Heart right ventricle (tissue), 16 donors: ENCODE measurements at regions not wholly inside any gene's neighbourhood (a gene's known extent, or its start where the extent isn't known, plus 50 kb on each side); places are given as distances from the start of the nearest gene placed in this dataset.

Experiments
- ATAC-seq, 8 donors: fragments of 200-7000 bp; cut with Tn5 transposase; one replicate each; pipeline ENCODE4 v1.9.1; 2020; ENCODE audit warnings: mild to moderate bottlenecking in 8 of 8, moderate library complexity in 8 of 8, moderate number of reproducible peaks in 1 of 8
- DNase-seq, 2 donors: peaks; one replicate each; pipeline ENCODE4 v3.0.0-alpha.2; 2020
- H3K27ac ChIP-seq, 10 donors: fragments of 200-600 bp; sonication (generic) in 2 of 10; one replicate each; pipeline versions ENCODE4 v1.5.0 to v1.8.0; 2020 to 2022; ENCODE audit warnings: mild to moderate bottlenecking in 3 of 10
- H3K27me3 ChIP-seq, 7 donors: fragments of 200-600 bp; one replicate each; pipeline ENCODE4 v1.8.0; 2021 to 2022; ENCODE audit warnings: mild to moderate bottlenecking in 2 of 7
- H3K36me3 ChIP-seq, 9 donors: fragments of 200-600 bp; sonication (generic) in 1 of 9; one replicate each; pipeline versions ENCODE4 v1.5.0 to v1.8.0; 2020 to 2022; ENCODE audit warnings: mild to moderate bottlenecking in 2 of 9
- H3K4me1 ChIP-seq, 9 donors: fragments of 200-600 bp; sonication (generic) in 1 of 9; one replicate each; pipeline versions ENCODE4 v1.5.0 to v1.8.0; 2020 to 2022; ENCODE audit warnings: mild to moderate bottlenecking in 4 of 9
- H3K4me3 ChIP-seq, 10 donors: fragments of 200-600 bp; sonication (generic) in 2 of 10; one replicate each; pipeline versions ENCODE4 v1.5.0 to v1.8.0; 2020 to 2022; ENCODE audit warnings: mild to moderate bottlenecking in 7 of 10, moderate library complexity in 2 of 10
- H3K9me3 ChIP-seq, 11 donors: fragments of 200-600 bp in 10 of 11; sonication (generic) in 2 of 11; one replicate each; pipeline versions ENCODE4 v1.5.0 to v1.8.0; 2013 to 2022; ENCODE audit warnings: mild to moderate bottlenecking in 2 of 11, control low read depth in 1 of 11, moderate library complexity in 1 of 11
- CTCF ChIP-seq, 9 donors: fragments of 200-600 bp; sonication (generic) in 2 of 9; IDR thresholded peaks; one replicate each; pipeline versions ENCODE4 v1.5.0 to v1.8.0; 2021 to 2022; ENCODE audit warnings: antibody characterized with exemption in 9 of 9, mild to moderate bottlenecking in 5 of 9, moderate library complexity in 1 of 9
- WGBS, 2 donors: extraction: QIAGEN DNeasy Blood & Tissue Kit; methylation state at CpG; one replicate each; pipeline ENCODE4 v1.1.7; 2013; ENCODE audit warnings: inconsistent platforms in 1 of 2; 5-methylcytosine and 5-hydroxymethylcytosine counted together
- intact Hi-C, 10 donors: fragments of 100-400 bp; cut with DNase I; formaldehyde crosslinking; loops; one replicate each; pipeline versions ENCODE4 v1.11.1 to v1.14.2; 2022
- donor health status: Arrhythmogenic right ventricular cardiomyopathy.
- donor health status: ischemic (EF 13 %, LVEDD 7.1; RV severe dilation, severe dysfunction).
- donor health status: healthy with polysubstance abuse.
- donor health status: DM: no; HTN: yes; CAD: no.
- donor health status: DM: no; HTN: no; CAD: no.
- donor health status: ischemic (EF 25% LVEDD 6.9; RV normal size, moderate dysfunction).
- donor health status: ischemic (EF 25% LVEDD 5.7; RV mildly dilated, moderate dysfunction).
- donor health status: healthy.
- donor health status: DM: yes; HTN: yes; CAD: no.
- donor health status: Ischemic cardiomyopathy.
- donor health status: ischemic (EF 35%, LVEDD 5.7; RV mildly dilated, moderate dysfunction).
- donor health status: nonischemic (EF 11% LVEDD 7.7; RV severe dilation, severe dysfunction).
- donor health status: DM: yes; HTN: yes; CAD: no.
- donor health status: PGD.
- donor health status: ischemic (EF 29% LVEDD 5.4; RV normal size, mild dysfunction).
- donor health status: nonischemic (EF 23%, LVEDD 6.1; RV moderate dilation, normal function).

GRCh38 chr12:115577401-115577800, 700.1 kb downstream of the MED13L start:
- Histone ChIP-seq H3K4me3 (no peak overlapping the region), H3K4me1 (no peaks in the 10 kb centered on the region), H3K27ac (no peak overlapping the region), H3K9me3 (no peaks in the 10 kb centered on the region), H3K27me3 (peaks cover 0 to 21% (median 6%) of the 10 kb centered on the region in 7 donors), H3K36me3 (no peaks in the 10 kb centered on the region)
- intact Hi-C loops, result no loop called here
- WGBS, 2 donors, result 84 to 87% methylated on average over 6 of the region's 6 CpGs
- ATAC-seq (no peak), DNase-seq (no peak)
- TF ChIP-seq CTCF (IDR thresholded peaks at IDR 0.05), result no peak

DNA sequence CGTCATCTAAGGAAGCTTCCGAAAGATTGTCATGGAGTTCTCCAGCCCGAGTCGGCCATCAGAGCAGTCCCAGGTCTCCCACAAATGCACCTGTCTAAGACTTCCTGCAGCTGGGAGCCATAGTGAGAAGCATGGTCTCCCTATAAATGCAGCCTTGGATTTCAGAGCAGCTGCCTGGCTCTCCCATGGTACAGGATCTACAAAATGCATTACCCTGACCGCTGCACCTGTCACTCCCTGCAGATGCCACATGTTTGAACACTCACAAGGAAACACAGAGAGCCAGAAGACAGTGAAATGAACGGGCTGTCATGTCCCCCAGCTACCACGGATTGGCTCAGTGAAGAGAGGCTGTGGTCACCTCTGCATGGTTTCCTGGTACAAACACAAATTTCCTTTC, 702.7 kb downstream of the MED13L start:
- no peak for DNase-seq
- 67% methylated on average over 7 of the region's 7 CpGs for WGBS, 2 donors
- no peak for TF ChIP-seq CTCF (IDR thresholded peaks at IDR 0.05)
- ATAC-seq, result no peak
- Histone ChIP-seq H3K9me3 (no peaks in the 10 kb centered on the region), H3K36me3 (no peaks in the 10 kb centered on the region), H3K27me3 (peaks cover 0 to 16% (median 7%) of the 10 kb centered on the region in 7 donors), H3K4me3 (no peak overlapping the region), H3K27ac (no peak overlapping the region), H3K4me1 (no peaks in the 10 kb centered on the region)
- intact Hi-C loops, result no loop called here

GRCh38 chr12:115572440-115572839, 705.1 kb downstream of the MED13L start:
- H3K4me3 ChIP-seq, result no peak overlapping the region
- no peak for TF ChIP-seq CTCF (IDR thresholded peaks at IDR 0.05)
- H3K9me3 ChIP-seq, result no peaks in the 10 kb centered on the region
- WGBS, 2 donors, result 93 to 94% methylated on average over 2 of the region's 2 CpGs
- no peaks in the 10 kb centered on the region for H3K36me3 ChIP-seq
- ATAC-seq (no peak), DNase-seq (no peak)
- no peaks in the 10 kb centered on the region for H3K4me1 ChIP-seq
- intact Hi-C loops, result no loop called here
- no peak overlapping the region for H3K27ac ChIP-seq
- H3K27me3 ChIP-seq, result peaks cover 0 to 19% (median 3%) of the 10 kb centered on the region in 7 donors

- Histone ChIP-seq H3K4me1 (no peaks in the 10 kb centered on the region), H3K27me3 (peaks cover 0 to 13% (median 3%) of the 10 kb centered on the region in 7 donors), H3K36me3 (no peaks in the 10 kb centered on the region), H3K27ac (no peak overlapping the region), H3K9me3 (no peaks in the 10 kb centered on the region), H3K4me3 (no peak overlapping the region)
- ATAC-seq (no peak), DNase-seq (no peak)
- no peak for TF ChIP-seq CTCF (IDR thresholded peaks at IDR 0.05)
- intact Hi-C loops, result no loop called here
- WGBS, 2 donors, result 93 to 95% methylated on average over 8 of the region's 8 CpGs
Observed at GRCh38 chr12:115571446-115571845, 706.0 kb downstream of the MED13L start.
